Fibroblast of peridontal ligament (primary cell): ENCODE measurements at regions not wholly inside any gene's neighbourhood (a gene's known extent, or its start where the extent isn't known, plus 50 kb on each side); places are given as distances from the start of the nearest gene placed in this dataset.
"Not testable (repeated sequence)": the region's sequence is repeated elsewhere in the genome, so short reads cannot be mapped to it uniquely, and the experiment has no call there.

Experiments
- DNase-seq: peaks from one replicate; pipeline ENCODE4 v3.0.0-alpha.2; 2010; ENCODE audit errors: extremely low read depth

DNA sequence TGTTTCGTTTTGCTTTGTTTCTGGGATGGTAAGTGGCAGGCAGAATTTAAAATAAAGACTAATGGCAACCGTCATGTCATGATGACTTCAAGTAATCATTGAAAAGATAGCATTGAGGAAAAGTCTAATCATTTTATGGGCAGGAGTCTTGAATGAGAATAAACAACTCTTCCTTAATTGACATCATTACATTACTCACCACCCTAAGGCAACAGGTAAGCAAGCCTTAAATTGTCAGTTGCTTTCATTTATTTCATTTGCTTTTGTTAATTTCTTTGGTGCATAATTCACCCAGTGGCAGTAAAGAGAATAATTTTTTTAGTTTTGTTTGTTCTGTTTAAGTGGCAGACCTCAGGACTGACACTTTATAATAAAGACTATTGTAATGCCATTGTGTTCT lies 669.0 kb downstream of the RWDD3 start:
- DNase-seq: no peak

DNA sequence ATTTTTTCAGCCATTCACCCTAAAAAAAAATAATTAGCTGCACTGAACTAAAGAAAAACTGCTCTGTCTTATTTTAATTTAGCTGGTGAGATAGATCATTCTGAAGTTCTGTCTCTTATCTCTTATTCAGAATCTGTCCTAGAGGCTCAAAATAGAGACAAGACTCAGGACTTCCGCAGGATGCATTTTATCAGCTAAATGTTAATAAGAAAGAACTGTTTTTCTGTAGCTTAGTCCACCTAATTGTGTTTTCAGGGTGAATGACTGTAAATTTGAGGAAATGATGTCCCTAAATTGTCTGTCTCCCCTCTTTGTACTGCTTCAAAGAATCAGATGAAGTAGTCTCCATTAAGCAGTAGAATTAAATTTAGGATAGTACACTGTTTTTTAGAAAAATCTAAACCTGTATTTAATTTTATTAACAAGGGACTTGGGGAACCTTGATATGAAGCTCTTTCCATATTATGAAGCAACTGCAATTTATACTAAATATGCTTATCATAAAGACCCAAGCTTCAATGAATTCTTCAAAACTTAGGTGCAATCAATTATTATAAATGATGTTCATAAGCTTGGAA lies 671.9 kb downstream of the RWDD3 start:
- DNase-seq: no peak

DNA sequence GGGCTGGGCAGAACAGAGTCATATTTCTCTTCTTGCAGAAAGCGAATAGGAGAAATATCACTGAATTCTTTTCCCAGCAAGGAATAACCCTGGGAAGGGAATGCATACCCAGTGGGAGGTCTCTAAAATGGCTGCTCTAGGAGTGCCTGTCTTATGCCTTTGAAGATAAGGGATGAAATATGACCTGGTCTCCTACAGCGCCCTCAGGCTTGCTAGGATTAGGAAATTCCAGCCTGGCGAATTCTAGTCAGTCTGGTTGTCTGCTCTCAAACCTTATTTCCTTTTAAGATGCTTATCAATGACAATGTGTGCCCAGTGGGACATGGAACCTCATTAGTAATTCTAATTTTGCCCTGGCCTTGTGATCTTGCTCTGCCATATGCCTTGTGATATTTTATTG lies 677.7 kb downstream of the RWDD3 start:
- DNase-seq: not testable (repeated sequence)

DNA sequence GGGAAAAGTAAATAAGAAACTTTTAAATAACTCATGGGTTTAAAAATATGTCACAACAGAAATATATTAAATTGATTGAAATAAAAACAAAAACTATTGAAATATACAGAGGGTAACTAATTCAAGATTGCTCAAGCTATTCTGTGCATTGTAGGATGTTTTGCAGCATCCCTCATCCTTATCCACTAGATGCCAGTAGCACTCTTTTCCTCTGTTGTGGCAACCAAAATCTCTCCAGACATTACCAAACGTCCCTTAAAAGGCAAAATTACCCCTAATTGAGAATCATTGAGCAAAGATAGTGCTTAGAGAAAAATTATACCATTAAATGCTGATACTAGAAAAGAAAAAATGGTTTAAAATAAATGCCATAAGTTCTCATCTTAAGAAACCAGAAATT lies 682.6 kb downstream of the RWDD3 start:
- DNase-seq: peak; percentile 49

DNA sequence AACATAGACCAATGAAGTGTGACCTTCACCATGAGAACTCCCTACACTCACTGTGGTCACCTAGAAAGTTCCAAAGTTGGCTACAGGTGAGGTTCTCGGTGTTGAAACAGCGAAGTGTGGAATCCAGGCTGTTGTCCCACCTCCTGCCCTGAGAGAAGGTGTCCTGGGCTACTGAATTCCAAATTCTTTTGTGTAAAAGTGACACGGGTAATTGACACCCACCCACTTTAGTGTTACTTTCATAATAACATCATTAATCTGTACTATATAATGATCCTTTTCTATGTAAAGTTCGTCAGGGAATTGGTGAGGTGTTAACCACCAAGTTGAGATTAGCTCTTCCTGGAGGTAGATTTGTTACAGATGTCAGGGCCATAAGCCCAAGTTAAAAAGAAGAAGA lies 690.7 kb downstream of the RWDD3 start:
- DNase-seq: no peak

DNA sequence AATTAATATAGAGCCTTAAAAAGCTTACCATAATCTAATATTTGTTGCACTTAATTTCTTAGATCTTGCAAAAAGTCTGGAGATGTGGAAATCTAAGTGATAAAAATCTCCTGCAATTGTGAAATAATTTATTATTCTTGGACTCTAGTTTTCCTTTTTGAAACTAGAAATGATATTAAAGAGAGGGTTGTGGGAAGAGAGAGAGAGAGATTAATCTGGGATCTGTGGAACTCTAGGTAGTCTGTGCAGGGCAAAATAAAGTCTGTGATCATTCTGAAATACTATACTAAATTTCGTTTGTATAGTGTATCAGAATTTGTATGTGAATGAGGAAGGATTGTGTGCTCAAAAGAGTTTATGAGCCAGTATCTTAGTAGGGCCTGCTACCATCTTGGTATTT lies 692.3 kb downstream of the RWDD3 start:
- DNase-seq: no peak

DNA sequence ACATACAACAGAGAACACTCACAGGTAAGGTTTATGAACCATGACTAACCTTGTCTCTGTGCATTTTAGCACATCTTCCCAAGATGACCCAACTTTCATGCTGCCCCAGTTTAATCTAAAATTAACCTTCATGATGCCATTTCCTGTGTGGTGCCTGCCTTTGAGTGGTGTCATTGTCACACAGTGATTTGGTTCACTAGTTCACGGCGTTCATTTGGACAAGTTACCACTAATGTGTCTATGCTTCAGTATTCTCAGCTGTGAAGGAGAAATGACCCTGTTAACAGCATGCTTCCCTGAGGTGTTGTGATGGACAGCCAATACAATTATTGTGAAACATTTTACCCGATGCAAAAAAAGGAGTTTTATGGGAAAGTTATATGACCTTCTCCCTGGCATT lies 693.1 kb downstream of the RWDD3 start:
- DNase-seq: no peak

DNA sequence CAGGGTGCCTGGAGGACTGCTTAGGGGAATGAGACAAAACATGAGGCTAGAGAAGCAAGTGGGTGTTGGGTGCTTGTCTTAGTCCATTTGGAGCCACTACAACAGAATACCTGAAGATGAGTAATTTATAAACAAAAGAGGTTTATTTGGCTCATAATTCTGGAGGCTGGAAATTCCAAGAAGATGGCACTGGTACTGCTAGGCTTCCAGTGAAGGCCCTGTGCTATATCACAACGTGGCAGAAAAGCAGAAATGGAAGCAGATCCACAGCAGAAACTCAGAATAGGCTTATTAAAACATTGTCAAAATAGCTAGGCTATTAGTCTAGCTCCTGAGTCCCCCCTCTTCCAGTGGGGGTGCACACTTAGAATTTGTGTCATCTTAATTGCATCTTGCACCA lies 701.7 kb downstream of the RWDD3 start:
- no peak for DNase-seq

DNA sequence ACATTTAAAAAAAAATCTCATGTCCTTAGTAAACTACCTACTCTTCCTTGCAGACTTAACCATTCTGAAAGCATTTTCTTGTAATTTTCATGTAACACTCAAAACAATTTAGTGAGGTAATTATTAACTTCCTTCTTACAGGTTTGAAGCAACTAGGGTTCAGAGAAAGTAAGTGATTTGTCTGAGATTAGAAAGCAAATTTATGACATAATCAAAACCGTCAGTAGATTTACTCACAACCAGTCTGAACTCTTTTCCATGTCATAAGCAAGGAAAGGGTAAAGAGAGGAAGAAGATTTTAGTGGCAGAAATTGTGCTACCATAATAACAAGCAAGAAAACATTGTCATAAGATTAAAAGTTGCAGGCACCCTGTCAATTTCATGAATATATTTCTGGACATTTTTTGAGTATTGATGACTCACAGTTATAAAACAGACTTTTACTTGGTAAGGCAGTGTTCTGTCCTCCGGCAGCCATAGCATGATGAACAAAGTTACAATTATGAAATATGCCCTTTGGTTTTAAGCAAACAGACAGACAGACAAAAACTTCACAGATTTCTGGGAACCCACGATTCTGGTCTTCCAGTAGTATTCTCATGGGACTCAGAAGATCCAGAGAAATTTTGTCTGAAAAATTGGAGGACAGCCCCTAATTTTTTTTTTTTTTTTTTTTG lies 707.2 kb downstream of the RWDD3 start:
- DNase-seq: no peak

DNA sequence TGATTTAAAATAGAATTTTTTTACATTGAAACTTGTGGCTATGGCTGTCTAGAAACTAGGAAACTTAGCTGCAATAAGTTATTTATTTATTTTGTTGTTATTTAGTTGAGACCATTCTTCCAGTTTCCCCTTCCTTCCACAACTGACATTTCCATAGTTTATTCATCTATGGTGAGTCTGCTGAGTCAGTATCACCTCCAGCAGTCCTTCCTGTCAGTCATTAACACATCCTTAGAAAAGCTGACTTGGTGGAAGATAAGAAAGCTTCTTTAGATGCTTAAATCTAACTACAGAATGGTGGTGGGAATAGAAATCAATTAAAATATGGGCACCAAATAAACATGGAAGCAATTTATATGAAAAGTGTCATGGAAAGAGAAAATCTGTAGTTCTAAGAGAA lies 714.0 kb downstream of the RWDD3 start:
- DNase-seq: no peak

DNA sequence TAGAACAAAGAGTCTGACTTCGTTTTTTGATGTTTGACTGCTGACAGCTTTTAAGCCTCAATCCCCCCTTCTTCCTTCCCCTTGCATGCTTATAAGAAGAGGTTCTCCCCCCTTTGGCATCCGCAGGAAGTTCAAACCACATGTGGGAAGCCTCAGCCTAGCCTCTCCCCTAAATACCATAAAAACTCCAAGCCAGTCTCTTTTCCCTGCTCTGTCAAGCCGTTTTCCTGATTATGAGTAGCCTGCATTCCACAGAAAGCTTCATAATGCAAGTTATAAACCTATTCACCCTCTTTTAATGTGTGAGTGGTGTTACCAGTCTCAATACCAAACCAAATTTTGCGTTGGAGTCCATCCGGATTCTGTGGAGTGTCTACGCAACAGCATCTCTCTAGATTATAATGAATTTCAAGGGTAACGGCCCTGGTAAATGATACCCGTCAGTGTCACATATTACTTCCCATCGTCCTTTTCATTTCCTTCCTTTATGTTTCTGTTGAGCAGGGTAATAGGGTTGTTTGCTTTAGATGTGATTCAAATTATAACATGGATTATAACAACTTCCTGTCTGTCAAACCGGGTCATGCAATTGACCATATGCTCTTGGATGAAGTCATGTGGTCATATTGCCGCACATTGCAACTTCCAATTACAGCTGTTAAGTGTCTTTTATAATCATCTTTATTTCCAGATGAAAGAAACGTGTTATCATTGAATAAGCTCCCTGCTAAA lies 717.5 kb downstream of the RWDD3 start:
- no peak for DNase-seq

DNA sequence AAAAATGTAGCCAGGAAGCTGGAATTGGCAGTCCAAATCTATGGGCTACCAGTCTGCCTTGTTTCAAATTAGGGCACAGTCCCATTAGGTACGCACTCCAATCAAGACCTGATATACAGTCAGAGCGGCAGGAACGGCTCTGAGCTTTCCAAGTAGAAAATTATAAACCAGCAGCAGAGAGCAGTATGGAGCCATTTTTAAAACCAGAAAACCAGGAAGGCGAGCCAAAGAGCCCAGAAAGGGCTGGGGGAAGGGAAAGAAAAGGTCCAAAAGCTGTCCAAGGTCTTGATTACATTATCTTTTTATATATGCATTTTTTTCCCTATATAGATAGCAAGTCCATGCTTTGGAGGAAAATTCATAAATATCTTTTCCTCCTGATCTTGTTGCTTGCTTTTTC lies 719.0 kb downstream of the RWDD3 start:
- DNase-seq: peak; percentile 50

DNA sequence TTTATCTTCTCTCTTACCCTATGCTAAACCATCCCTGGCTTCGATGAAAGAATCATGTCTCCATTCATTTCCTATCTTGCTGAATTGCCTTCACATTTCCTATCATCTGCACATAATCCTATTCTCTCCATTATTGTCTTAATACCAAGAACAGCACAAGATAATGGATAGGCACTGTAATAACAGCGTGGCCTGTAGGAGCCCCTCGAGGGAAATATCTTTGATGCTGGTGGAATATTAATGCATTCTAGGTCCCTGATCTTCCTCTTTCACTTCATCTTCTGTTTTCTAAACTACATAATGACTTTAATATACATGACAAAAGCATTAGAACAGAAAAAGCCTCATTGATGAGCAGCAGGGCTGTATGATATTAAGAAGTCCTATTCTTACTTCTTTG lies 720.6 kb downstream of the RWDD3 start:
- DNase-seq: no peak

DNA sequence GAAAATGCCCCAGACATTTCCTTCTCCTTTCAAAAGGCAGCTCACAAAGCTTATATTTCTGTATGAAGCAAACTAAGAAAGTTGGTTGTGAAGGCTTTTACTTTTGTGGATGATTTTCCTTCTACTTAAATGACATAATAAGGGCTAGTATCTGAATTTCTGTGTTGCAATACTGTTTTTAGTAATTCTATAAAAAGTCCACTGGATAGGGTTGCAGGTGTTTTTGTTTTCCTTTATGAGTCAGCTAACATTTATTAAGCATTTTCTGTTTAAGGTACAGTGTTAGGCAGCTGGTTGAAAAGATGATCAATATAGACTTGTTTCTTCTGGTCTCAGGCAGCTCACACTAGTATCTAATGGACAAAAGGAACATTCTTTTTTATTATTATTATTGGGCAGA lies 722.2 kb downstream of the RWDD3 start:
- no peak for DNase-seq

DNA sequence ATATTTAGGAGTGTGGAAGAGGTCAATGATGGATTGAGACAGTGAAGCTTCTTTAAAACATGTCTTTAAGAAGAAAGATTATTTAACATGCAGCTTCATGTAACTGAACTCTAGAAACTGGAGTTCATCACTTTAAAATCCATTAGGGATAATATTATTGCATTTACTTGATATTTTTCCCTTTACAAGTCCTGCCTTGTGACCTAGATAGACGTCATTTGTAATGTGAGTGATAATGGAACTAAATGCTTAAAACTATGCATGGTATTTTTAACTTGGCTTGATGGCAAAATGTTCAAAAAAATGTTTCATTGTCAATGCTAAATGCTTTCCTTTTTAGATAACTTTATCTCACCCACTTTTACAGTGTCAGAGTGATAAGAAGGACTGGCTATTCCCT lies 723.7 kb downstream of the RWDD3 start:
- DNase-seq: peak; percentile 33

DNA sequence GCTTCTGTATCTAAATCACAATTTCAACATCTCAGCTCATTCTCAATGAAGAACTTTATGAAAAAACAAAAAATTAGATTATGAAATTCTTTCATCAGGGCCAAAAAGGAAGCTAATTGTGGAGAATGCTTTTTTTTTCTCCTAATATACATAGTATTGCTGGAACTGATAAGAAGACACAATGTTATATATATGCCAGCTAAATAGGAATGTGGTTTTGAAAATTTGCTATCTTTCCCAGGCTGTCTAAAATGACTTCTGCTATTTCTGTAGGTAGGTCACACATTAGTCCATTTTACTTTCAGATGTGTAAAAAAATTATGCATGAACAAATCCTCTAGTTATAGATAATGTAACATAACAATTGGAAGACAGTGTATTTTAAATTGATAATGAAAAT lies 732.9 kb downstream of the RWDD3 start:
- no peak for DNase-seq

DNA sequence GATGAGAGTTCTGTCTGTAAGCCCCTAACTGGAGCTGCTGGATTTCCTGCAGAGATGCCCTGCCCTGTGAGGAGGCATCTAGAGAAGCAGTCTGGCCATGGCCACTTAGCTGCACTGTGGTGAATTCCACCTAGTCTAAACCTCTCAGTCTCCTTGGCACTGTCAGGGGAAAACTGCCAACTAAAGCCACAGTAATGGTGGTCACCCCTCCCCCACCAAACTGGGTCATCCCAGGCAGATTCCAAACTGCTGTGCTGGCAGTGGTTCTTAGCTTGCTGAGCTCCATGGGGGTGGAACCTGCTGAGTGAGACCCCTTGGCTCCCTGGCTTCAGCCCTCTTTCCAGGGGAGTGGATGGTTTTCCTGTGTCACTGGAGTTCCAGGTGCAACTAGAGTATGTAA lies 740.6 kb downstream of the RWDD3 start:
- DNase-seq: peak; percentile 8

DNA sequence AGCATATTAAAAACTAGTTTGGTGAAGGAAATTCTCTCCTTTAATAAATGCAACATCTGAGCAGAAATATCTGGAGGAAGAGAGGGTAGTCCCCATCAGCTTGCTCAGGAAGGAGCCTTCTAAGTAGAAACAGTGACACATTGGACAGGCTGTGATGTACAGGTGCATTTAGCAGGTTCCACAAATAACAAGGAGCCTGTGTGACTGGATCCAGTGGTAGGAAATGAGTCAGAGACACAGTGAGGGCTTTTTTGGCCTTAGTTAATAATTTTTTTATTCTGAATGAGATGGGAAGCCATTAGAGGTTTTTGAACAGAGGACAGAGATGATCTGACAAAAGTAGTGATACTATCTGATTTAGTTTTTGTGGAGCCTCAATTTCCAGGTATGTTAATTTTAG lies 738.9 kb upstream of the PTBP2 start:
- no peak for DNase-seq

DNA sequence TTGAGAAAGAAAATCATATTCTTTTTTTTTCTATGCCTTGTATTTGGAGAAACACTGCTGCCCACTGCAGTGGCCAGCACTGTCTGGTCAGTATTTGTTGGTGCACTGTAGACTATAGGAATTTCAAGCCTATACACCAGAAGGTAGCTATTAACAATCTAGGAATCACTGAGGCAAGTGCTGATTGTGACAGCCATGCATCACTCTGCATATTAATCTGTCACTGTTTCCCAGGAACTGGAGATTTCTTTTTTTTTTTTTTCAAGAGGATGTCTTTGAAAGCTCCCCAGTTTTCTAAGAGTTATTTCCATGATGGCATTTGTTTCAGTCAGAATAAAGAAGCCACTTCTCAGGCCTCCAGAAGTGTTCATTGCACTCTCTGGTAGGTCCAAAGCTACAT lies 737.8 kb upstream of the PTBP2 start:
- DNase-seq: no peak

DNA sequence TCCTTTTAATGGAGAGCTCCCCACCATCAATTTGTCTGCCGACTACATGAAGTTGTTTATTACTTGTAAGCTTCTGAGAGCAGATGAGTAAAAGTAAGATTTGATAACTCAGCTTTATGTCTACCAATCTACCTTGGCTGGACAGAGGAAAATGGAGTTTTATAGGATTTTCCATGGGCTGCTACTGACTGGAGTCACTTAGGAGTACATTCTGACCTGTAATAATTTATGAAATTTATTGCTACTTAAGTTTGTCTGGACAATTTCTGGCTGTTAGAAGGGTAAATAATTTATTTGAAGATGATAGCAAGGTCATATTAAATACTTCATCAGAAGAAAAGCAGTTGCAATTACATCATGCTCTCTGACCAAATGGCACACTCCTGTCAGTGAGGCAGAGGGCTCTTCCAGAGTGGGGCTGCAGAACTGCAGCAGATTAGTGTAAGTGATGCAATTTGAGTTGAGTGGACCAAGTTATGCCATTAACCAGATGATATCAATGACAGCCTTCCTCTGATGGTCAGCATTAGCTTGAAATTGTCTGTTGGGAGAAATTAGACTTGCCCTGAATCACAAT lies 736.7 kb upstream of the PTBP2 start:
- DNase-seq: no peak

DNA sequence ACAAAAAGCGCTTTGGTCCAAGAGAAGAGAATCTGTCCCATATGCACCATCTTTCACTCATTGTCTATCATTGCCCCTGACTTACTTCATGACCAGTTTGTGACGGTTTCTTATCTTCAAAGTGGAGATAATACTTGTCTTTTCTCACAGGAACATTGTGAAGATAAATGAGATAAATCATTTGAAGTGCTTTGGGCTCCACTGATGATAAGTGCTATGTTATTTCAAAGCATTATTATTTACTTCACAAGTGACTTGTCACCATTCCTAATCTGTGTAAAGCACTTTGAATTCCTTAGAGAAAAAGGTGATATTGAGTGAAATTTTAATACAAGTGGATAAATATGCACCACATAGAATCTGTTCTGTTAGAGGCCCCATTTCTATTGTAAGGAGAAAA lies 731.6 kb upstream of the PTBP2 start:
- DNase-seq: no peak

DNA sequence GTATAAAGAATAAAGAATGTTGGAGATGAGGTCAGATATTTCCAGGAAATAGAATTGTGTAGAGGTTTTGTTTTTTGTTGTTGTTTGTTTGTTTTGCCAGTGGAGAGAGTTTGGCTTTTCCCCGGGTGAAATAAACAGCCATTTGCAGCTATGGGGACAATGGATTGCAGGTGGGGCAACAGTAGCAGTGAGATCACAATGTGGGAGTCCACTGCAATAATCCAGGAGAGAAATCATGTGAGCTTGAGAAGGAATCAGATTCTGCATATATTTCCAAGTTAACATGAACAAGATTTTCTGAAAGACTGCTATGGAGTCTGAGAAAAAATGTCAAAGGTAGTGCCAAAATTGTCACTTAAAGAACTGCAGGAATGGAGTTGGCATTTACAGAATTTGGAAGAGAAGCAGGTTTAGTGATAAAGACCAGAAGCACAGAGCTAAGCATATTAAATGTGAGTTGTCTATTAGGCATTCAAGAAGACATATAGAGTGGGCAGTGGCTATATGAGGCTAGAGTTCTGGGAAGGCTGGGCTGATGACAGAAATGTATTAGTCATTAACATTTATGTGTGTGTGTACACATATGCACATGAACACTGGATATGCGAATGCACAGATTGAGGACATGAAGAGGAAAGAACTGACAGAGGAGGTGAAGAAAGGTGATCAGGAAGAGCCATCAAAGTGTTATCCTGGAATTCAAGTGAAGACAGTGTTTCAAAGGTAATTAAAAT lies 729.6 kb upstream of the PTBP2 start:
- no peak for DNase-seq
